Astrocyte (in vitro differentiated cells and primary cell): ENCODE measurements at regions not wholly inside any gene's neighbourhood (a gene's known extent, or its start where the extent isn't known, plus 50 kb on each side); places are given as distances from the start of the nearest gene placed in this dataset.

Experiments used
- DNase-seq: peaks from one replicate; pipeline ENCODE4 v3.0.0-alpha.2; 2010; ENCODE audit warnings: low read depth
- FAIRE-seq: peaks from 2 replicates; lab custom pipeline; 2011; peaks lifted over from hg19 to GRCh38; lab: Jason Lieb, UNC
- H2AFZ ChIP-seq: 2 replicates; pipeline ENCODE4 v1.6.0; 2012; ENCODE audit warnings: low read depth, low read length, inconsistent platforms
- H3K27ac ChIP-seq: 2 replicates; pipeline ENCODE4 v1.5.1; 2011; ENCODE audit warnings: low read depth, low read length, inconsistent platforms
- H3K27me3 ChIP-seq: 2 replicates; pipeline ENCODE4 v1.6.0; 2011; ENCODE audit warnings: low read length, inconsistent platforms; ENCODE audit not compliant: insufficient read depth
- H3K36me3 ChIP-seq: 2 replicates; pipeline ENCODE4 v1.5.1; 2011; ENCODE audit warnings: low read length, inconsistent platforms; ENCODE audit not compliant: insufficient read depth
- H3K4me1 ChIP-seq: 2 replicates; pipeline ENCODE4 v1.5.1; 2011; ENCODE audit warnings: low read length, inconsistent platforms; ENCODE audit not compliant: insufficient read depth
- H3K4me2 ChIP-seq: 2 replicates; pipeline ENCODE4 v1.6.0; 2012; ENCODE audit warnings: low read length, inconsistent platforms
- H3K4me3 ChIP-seq: 2 replicates; pipeline ENCODE4 v1.5.1; 2011; ENCODE audit warnings: low read depth, mild to moderate bottlenecking, low read length, inconsistent platforms; ENCODE audit not compliant: insufficient read depth
- H3K79me2 ChIP-seq: 2 replicates; pipeline ENCODE4 v1.6.0; 2012; ENCODE audit warnings: mild to moderate bottlenecking, low read length, inconsistent platforms; ENCODE audit not compliant: insufficient read depth
- H3K9ac ChIP-seq: 2 replicates; pipeline ENCODE4 v1.6.0; 2012; ENCODE audit warnings: mild to moderate bottlenecking, low read length, inconsistent platforms
- H3K9me3 ChIP-seq: 2 replicates; pipeline ENCODE4 v1.5.1; 2012; ENCODE audit warnings: low read depth, mild to moderate bottlenecking, low read length, inconsistent platforms; ENCODE audit not compliant: insufficient read depth
- H4K20me1 ChIP-seq: 2 replicates; pipeline ENCODE4 v1.6.0; 2012; ENCODE audit warnings: low read length, inconsistent platforms; ENCODE audit not compliant: insufficient read depth
- H3K27ac Mint-ChIP-seq: one replicate; pipeline ENCODE4 v1.8.0; 2021; ENCODE audit warnings: mild to moderate bottlenecking, mixed read lengths; ENCODE audit not compliant: unreplicated experiment
- H3K27me3 Mint-ChIP-seq: one replicate; pipeline ENCODE4 v1.8.0; 2021; ENCODE audit warnings: low read depth, mixed read lengths; ENCODE audit not compliant: unreplicated experiment
- H3K36me3 Mint-ChIP-seq: one replicate; pipeline ENCODE4 v1.8.0; 2021; ENCODE audit warnings: low read depth, mixed read lengths; ENCODE audit not compliant: unreplicated experiment
- H3K4me1 Mint-ChIP-seq: one replicate; pipeline ENCODE4 v1.8.0; 2021; ENCODE audit warnings: low read depth, mixed read lengths; ENCODE audit not compliant: unreplicated experiment
- H3K4me3 Mint-ChIP-seq: one replicate; pipeline ENCODE4 v1.8.0; 2021; ENCODE audit warnings: mild to moderate bottlenecking, moderate library complexity, mixed read lengths; ENCODE audit not compliant: unreplicated experiment
- H3K9me3 Mint-ChIP-seq: one replicate; pipeline ENCODE4 v1.8.0; 2021; ENCODE audit warnings: mild to moderate bottlenecking, mixed read lengths; ENCODE audit not compliant: unreplicated experiment
- CTCF ChIP-seq: IDR thresholded peaks from 2 replicates; pipeline ENCODE4 v1.5.1; 2011; ENCODE audit warnings: low read depth, mild to moderate bottlenecking, inconsistent platforms, low read length, moderate library complexity; ENCODE audit not compliant: insufficient read depth
- EZH2 ChIP-seq: IDR thresholded peaks from 2 replicates; pipeline ENCODE4 v1.6.1; 2012; ENCODE audit warnings: mild to moderate bottlenecking, low read length, inconsistent platforms; ENCODE audit not compliant: insufficient read depth

- no peak overlapping the region for H3K4me3 Mint-ChIP-seq
- H3K4me2 ChIP-seq: no peak overlapping the region
- H3K4me1 ChIP-seq: no peaks in the 10 kb centered on the region
- no peaks in the 10 kb centered on the region for H3K27me3 Mint-ChIP-seq
- H3K36me3 Mint-ChIP-seq: no peaks in the 10 kb centered on the region
- H3K79me2 ChIP-seq: no peaks in the 10 kb centered on the region
- TF ChIP-seq EZH2: no peak
- TF ChIP-seq CTCF: no peak
- peaks cover 4% of the 10 kb centered on the region for H3K9me3 ChIP-seq
- no peak overlapping the region for H3K4me3 ChIP-seq
- H3K9me3 Mint-ChIP-seq: peaks cover 4% of the 10 kb centered on the region
- no peak overlapping the region for H3K9ac ChIP-seq
- DNase-seq: no peak
- peaks cover 2% of the 10 kb centered on the region for H3K4me1 Mint-ChIP-seq
- H3K27ac Mint-ChIP-seq: no peak overlapping the region
- no peaks in the 10 kb centered on the region for H3K27me3 ChIP-seq
- H3K27ac ChIP-seq: no peak overlapping the region
- H4K20me1 ChIP-seq: no peaks in the 10 kb centered on the region
- FAIRE-seq: no peak
- H2AFZ ChIP-seq: no peak overlapping the region
- H3K36me3 ChIP-seq: no peaks in the 10 kb centered on the region
Observed at GRCh38 chr4:62872856-62873255, 1536.4 kb downstream of the TECRL start.

- TF ChIP-seq CTCF (no peak), EZH2 (no peak)
- Mint-ChIP-seq H3K4me1 (peaks cover 2% of the 10 kb centered on the region), H3K9me3 (no peaks in the 10 kb centered on the region), H3K36me3 (no peaks in the 10 kb centered on the region), H3K27me3 (no peaks in the 10 kb centered on the region), H3K27ac (no peak overlapping the region), H3K4me3 (no peak overlapping the region)
- no peaks in the 10 kb centered on the region for H3K36me3 ChIP-seq
- no peaks in the 10 kb centered on the region for H4K20me1 ChIP-seq
- H2AFZ ChIP-seq: no peak overlapping the region
- H3K4me3 ChIP-seq: no peak overlapping the region
- H3K4me2 ChIP-seq: no peak overlapping the region
- H3K27ac ChIP-seq: no peak overlapping the region
- DNase-seq: peak; percentile 14
- no peaks in the 10 kb centered on the region for H3K27me3 ChIP-seq
- no peaks in the 10 kb centered on the region for H3K79me2 ChIP-seq
- no peaks in the 10 kb centered on the region for H3K4me1 ChIP-seq
- no peak for FAIRE-seq
- H3K9me3 ChIP-seq: no peaks in the 10 kb centered on the region
- H3K9ac ChIP-seq: no peak overlapping the region
Observed at GRCh38 chr4:62871078-62871477, 1538.2 kb downstream of the TECRL start.

- H3K4me2 ChIP-seq: no peak overlapping the region
- no peaks in the 10 kb centered on the region for H3K9me3 ChIP-seq
- no peak overlapping the region for H3K4me3 Mint-ChIP-seq
- H3K36me3 Mint-ChIP-seq: no peaks in the 10 kb centered on the region
- no peaks in the 10 kb centered on the region for H3K36me3 ChIP-seq
- H2AFZ ChIP-seq: no peak overlapping the region
- H3K9me3 Mint-ChIP-seq: no peaks in the 10 kb centered on the region
- no peaks in the 10 kb centered on the region for H3K27me3 Mint-ChIP-seq
- H3K27me3 ChIP-seq: no peaks in the 10 kb centered on the region
- no peak overlapping the region for H3K9ac ChIP-seq
- no peaks in the 10 kb centered on the region for H3K79me2 ChIP-seq
- TF ChIP-seq EZH2: no peak
- TF ChIP-seq CTCF: no peak
- DNase-seq (no peak), FAIRE-seq (no peak)
- no peak overlapping the region for H3K27ac Mint-ChIP-seq
- no peaks in the 10 kb centered on the region for H3K4me1 ChIP-seq
- no peak overlapping the region for H3K27ac ChIP-seq
- no peaks in the 10 kb centered on the region for H4K20me1 ChIP-seq
- H3K4me1 Mint-ChIP-seq: peaks cover 2% of the 10 kb centered on the region
- no peak overlapping the region for H3K4me3 ChIP-seq
Observed at GRCh38 chr4:62870451-62870850, 1538.8 kb downstream of the TECRL start.
